B cell (primary cell): ENCODE measurements at regions not wholly inside any gene's neighbourhood (a gene's known extent, or its start where the extent isn't known, plus 50 kb on each side); places are given as distances from the start of the nearest gene placed in this dataset.

ENCODE experiments used
- EZH2 ChIP-seq: IDR thresholded peaks from 2 replicates; pipeline ENCODE4 v1.6.1; 2012; ENCODE audit warnings: borderline replicate concordance, low read depth, mild to moderate bottlenecking, moderate library complexity, low read length; ENCODE audit not compliant: insufficient read depth, poor library complexity, severe bottlenecking
- TF ChIP-seq, protein P1 (sequence below): fragments of 200-600 bp; IDR thresholded peaks from one replicate; pipeline ENCODE4 v1.8.0; 2022; ENCODE audit warnings: antibody characterized with exemption, mild to moderate bottlenecking

- TF ChIP-seq, protein P1, sequence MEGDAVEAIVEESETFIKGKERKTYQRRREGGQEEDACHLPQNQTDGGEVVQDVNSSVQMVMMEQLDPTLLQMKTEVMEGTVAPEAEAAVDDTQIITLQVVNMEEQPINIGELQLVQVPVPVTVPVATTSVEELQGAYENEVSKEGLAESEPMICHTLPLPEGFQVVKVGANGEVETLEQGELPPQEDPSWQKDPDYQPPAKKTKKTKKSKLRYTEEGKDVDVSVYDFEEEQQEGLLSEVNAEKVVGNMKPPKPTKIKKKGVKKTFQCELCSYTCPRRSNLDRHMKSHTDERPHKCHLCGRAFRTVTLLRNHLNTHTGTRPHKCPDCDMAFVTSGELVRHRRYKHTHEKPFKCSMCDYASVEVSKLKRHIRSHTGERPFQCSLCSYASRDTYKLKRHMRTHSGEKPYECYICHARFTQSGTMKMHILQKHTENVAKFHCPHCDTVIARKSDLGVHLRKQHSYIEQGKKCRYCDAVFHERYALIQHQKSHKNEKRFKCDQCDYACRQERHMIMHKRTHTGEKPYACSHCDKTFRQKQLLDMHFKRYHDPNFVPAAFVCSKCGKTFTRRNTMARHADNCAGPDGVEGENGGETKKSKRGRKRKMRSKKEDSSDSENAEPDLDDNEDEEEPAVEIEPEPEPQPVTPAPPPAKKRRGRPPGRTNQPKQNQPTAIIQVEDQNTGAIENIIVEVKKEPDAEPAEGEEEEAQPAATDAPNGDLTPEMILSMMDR: no peak
- no peak for TF ChIP-seq EZH2
These were observed 61.6 kb upstream of the SLC45A1 start for GRCh38 chr1:8256321-8256720.
